Stimulated activated CD4-positive, alpha-beta T cell treated with anti-CD3 and anti-CD28 coated beads, Interleukin-1b, Interleukin-23, amount 100 ng/mL, for 24 hours (primary cell): ENCODE measurements at regions not wholly inside any gene's neighbourhood (a gene's known extent, or its start where the extent isn't known, plus 50 kb on each side); places are given as distances from the start of the nearest gene placed in this dataset.
"Not testable (repeated sequence)": the region's sequence is repeated elsewhere in the genome, so short reads cannot be mapped to it uniquely, and the experiment has no call there.

Source experiments
- DNase-seq, 4 experiments: peaks; one replicate each; pipeline ENCODE4 v3.0.0-alpha.2; 2020; ENCODE audit warnings: low read depth in 4 of 4, low spot score in 1 of 4

DNA sequence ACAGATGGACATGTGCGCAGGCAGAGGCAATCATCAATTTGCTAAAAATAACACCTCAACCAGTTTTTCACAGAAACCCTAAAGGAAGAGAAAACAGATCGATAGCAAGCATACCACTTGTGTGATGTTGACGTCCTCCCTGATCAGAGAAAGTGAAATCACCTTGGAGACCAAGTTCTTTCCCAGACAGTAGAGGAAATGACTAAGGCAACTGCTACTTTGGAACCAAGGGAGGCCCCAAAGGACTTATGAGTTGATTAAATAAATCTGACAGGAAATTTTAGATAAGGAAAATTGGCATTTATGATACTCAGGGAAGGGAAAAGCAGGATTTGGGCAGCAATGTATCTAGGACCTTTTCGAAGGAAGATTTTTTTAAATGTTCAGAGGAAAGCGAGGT, 267.1 kb upstream of the ASIC2 start:
- DNase-seq, result no peak

DNA sequence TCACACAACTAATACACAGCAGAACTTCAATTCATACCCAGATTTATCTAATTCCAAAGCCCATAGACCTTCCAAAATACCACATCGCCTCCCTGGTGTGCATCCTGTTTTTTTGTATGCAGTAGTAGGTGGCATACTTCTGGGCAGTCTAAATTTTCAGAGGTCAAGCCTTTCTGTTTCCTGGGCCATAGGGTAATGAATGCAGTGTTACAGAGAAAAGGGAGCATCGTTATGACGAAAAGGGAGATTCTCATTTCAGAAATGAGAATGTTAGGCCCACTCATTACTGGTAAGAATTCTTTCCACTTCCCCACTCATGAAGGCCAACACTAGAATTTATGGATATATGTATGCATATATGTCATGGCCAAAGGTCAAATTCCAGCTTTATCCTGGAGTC, 267.8 kb upstream of the ASIC2 start:
- DNase-seq, result no peak

DNA sequence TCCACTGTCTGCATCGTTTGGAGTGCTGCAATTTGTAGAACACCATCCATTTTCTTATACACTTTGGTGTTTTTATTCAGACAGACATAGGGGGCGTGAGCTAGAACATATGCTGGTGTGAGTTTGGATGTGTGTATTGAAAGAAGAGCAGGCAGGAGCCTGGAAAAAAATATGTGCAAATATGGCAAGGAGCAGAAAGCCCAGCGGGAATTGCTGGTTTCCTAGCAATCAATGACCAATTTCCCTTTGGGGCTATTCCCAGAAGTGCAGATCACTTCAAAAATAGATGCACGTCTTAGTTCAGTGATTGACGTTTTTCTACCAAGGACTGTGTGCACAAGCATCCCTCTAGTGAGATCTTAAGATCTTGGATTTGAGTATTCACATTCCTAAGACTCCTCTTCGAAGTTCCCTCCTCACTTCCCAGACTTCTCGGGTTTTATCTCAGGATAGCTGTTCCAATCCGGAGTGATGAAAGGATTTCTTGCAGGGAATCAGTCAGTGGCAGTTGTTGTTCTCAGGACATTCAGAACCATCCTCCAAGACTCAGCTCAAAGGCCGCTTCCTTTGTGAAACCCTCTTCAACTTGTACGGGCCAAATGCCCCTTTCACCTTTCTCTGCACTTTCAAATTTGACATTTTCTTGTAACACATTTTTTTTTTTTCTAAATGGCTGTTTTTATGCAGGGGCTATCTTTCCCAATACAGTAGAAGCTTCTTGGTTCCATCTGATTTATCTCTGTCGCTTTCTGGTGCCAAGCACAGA, 268.7 kb upstream of the ASIC2 start:
- no peak for DNase-seq

DNA sequence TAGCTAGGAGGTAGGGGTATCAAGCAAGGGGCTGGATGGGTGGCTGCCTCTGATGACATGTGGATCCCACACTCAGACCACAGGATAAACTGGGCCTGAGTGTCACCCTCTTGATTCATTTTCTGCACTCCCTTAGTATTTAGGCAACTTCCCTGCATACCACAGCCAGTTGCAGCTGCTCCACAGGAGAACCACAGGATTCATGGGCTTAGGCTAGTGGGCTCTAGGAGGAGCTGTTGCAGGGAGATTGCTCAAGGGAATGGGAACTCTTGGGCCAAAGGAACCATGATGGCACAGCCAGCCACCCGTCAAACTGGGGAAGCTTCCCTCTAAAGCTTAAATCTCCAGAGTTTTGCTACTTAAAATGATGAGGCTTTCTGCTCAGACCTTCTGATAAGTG, 269.7 kb upstream of the ASIC2 start:
- no peak for DNase-seq

DNA sequence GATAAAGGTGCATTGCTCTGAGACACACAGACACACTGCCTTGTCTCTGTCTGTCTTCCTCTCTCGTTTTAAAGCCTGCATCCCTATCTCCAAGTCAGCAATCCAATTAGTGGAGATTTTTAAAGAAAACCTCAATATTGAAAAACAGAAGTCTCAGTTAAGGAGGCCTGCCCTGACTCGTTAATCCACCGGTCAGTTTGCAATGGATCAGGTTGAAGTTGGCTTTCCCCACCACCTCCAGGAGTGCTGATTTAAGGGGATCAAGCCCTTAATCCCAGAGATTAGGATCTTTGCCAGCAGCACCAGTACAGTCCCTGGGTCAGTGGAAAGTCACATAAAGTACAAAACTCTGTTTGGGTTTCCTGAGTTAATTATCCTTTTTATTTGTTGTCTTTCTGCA, 271.1 kb upstream of the ASIC2 start:
- no peak for DNase-seq

DNA sequence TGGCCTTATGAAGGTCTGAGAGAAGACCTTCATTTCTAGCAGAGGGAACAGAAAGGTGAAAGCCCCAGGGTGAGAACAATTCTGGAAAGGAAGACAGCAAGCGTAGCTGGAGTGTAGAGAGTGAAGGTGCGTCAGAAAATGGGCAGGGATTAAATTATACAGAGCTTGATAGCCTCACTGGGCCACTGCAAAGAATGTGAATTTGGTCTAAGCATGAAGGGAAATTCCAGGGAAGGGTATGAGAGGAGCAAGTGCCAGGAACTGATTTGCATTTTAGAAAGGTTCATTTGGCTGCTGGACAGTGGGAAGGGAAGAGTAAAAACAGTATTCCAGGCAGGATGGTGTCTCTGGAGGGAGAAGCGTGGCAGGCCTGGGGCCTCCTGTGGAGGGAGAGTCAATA, 274.1 kb upstream of the ASIC2 start:
- no peak for DNase-seq

DNA sequence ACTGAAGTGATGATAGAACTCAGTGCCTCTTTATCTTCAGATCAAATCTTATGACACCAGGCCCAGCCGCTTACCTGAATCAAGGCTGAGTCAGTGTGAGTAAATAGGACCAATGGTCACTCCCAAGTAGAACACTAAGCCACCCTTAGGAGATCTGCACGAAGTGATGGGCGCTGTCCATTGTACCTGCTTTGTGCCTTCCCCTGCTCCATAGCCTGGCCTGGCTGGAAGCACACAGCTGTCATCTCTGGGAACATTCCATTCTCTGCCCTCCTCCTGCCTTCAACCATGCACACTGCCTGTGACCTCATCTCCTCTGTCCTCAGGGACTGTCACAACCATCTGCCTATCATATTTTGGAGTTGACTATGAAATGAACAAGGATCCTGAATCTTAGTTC, 279.5 kb upstream of the ASIC2 start:
- DNase-seq, result no peak

DNA sequence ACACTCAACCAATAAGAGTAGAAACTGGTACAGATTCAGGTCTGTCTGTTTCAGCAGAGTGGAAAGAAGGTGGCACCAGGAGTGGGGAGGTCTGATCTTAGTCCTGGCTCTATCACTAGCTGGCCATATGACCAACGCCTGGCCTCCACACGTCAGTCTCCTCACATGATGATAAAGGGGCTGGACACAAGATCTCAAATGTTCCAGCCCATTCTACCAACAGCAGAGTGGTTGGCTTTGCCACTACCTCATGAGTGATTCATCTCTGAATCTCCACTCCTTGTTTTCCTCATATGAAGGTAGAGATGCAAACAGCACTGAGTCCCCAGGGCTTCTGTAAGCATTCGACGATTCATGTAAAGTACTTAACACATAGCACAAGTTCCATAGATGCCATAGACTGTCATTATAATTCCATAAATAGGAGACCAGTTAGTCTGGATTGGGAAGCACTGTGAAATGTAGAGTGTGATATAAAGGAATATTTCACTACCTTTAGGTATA, 281.9 kb upstream of the ASIC2 start:
- DNase-seq, result no peak

DNA sequence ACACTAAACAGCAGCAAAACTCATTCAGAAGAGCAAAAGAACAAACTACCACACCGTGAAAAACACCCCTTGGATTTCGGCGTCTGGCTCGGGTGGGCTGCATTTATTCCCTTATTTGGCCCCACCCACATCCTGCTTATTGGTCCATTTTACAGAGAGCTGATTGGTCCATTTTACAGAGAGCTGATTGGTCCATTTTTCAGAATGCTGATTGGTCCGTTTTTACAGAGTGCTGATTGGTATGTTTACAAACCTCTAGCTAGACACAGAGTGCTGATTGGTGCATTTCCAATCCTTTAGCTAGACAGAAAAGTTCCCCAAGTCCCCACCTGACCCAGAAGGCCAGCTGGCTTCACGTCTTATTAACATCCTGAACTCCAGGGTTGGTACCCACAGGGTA, 286.6 kb upstream of the ASIC2 start:
- DNase-seq, result not testable (repeated sequence)

DNA sequence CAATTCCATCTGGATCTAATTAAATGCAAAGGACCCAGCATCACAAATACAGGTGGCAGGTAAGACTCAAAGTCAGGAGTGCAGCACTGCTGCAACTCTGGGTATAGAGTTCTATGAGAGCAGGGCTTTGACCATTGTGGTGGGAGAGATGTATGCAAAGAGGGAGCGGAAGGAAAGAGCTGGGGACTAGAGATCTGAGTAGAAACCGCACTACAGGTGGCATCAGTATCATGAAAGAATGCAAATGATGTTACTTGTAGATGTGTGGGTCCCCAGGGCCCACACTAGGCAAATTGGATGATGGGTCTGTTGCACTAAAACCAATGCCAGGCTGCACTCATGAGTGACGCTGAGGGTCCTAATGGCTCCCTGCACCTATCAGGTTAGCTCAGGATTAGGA, 287.1 kb upstream of the ASIC2 start:
- DNase-seq, result no peak

DNA sequence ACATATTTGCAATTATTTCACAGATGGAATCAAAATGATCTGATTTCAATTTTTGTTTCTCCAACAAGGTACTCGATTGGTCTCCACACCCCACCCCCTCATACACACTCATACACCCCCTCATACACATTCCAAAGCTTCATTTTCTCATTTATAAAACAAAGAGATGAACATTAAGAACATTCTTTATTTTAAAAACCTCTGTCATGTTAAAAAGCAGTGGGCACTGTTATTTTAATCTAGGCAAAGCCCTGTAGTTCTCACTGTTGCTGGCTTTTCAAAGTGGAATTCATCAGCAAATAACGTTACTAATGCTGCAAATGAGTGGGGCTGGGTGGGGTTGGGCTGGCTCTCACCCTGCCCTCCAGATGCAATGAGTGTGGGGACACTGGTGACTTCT, 289.6 kb upstream of the ASIC2 start:
- DNase-seq, result no peak

DNA sequence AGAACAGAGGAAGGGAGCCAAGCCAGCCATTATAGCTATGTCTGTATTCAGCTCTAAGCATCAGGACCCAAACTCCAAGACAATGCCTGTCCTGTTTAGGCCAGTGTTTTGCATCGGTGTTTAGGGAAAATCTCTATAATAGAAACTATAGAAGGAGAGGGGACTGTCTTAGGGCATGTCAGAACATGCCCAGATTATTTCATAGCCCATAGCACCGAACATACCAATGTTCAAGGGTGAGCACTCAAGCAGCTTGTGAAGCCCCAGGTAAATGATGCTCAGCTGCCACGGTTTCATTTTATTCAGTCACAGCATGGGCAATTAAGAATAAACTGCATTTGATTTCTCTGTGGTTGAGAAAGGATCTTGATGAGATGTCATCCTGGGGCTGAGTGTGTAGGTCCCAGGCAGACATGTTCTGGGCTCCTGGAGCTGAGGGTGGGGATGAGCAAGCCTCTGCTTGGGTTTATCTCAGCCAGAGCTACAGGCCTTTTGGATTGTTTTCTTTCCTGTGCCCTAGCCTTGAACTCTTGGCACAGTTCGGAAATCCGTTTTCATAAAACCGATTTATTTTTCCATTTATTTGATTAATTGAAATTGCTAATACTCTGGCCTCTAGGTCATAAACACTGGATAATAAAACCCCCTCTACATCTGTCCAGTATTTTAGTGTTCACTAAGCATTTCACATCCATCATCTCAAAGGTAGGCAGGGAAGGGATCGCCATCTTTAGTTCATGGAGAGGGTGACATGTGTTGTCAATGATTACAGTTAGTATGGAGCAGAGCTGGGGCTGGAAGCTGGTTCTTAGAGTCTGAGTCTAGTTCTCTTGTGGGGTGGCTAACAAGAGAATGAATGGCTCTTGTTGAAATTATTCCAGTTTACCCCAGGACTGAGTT, 290.7 kb upstream of the ASIC2 start:
- DNase-seq, result no peak

DNA sequence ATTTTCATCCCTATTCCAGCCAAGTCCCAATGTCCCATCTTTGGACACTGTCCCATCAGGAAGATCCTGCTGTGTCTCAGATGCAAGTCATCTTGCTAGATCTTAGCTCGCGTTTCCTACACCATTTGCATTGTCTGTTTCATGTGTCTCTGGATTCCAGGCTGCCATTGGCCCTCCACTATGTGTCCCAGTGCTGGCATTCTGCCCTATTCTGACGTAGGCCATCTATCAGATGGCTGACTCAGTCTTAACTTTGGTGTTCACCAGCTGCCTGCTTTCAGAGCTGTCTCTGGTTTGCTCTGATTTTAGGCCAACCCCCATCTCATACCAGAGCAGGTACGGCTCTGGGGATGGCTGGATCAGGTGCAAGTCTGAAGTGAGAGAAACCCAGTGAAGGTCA, 300.9 kb upstream of the ASIC2 start:
- DNase-seq, result no peak

DNA sequence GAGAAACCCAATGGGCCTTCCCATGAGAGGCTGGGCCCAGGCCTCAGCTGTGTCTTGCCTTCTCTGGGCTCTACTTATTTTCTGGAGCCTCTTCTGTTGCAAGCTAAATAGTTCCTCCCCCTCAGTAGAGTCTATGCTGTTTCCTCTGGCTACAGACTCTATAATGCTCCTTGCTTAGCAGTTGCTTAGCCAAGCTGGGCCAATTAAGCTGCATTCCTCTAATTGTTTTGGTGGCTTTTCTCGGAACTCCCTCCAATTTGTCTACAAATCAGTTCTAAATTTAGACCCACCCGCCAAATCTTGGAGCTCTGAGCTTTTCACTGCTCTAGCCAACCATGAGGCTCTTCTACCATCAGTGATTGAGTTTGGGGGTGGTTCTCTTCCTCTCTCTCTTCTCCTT, 302.7 kb upstream of the ASIC2 start:
- no peak for DNase-seq

DNA sequence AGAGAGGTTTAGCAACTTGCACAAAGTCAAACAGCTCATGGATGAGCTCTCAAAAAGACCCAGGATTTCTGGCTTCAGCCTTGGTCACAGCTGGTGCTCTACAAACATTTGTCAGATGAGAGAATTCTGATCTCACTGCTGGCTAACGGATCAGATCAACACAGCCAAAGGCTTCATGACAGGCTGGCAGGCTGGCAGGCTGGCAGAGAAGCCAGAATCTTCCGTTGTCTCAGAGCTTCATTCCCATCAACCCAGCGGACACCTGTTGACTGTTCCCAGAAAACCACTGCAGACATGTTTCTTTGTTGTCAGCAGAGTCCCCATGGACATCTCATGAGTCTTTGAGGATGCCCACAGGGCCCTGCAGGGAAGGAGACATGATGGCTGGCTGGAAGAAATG, 303.8 kb upstream of the ASIC2 start:
- no peak for DNase-seq

DNA sequence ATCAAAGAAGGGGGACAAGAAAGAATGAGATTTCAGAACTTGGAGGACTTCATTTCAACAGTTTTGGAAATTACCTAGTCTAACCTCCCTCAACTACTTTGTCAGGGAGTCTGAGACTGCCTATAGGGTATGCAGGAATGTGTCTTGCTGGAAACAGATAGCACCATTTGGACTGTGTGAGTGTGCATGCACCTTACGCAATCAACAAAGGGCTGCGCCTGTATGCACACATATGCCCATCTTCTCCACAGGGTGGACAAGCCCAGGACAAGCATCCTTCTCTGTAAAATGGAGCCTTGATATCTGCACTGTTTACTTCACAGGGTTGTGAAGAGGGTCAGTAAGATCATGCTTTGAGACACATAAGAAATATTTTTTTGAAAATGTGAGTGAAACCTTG, 305.7 kb upstream of the ASIC2 start:
- no peak for DNase-seq

DNA sequence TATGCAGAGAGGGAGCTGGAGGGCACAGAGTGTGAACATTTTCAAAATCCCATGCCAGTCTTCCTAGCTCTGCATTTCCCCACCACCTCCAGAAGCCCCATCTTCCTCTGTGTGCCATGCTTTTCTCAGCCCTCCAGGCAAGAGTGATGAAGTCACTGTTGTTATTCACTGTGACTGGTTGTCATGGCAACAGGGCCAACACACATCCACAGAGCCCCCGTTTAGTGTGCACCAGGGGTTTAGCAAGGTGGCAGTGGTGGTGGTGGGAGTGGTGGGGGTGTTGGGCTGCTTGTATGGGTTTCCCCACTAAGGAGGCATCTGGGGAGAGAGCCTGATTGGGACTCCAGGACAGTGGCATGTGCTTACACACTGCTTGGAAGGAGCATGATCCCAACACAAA, 309.9 kb upstream of the ASIC2 start:
- no peak for DNase-seq

DNA sequence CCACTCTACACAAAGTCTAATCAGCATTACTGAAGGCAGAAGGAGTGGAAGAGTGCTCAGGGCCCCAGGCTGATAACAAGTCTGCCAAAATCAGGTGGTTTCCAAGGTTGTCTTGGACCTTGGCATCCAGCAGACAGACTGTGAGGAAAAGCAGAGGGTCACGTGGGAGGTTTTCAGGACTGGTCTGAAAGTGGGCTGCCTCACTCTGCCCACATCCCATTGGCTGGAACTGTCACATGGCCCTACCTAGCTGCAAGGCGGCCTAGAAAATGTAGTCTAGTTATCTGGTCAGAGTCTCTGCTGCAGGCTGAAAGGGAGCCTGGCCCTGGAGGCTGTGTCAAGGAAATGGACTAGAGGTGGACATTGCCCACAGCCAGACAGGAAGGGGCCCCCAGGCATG, 310.7 kb upstream of the ASIC2 start:
- DNase-seq, result no peak

DNA sequence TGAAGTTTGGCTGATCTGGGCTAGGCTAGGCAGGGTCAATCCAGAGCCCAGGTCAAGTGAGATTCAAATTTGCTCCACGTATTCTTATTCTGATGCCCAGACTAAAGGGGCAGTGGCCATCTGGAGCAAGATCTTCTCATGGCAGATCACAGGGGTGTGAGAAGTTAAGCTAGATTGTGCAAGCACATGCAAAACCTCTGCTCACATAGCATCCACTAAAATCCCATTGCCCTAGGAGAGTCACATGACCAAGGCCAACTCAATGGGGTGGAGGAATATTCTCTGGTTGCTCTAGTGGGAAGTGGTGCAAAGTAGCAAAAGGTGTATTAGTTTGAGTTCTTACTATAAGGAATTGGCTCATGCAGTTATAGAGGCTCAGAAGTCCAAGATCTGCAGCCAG, 318.4 kb upstream of the ASIC2 start:
- DNase-seq, result no peak

DNA sequence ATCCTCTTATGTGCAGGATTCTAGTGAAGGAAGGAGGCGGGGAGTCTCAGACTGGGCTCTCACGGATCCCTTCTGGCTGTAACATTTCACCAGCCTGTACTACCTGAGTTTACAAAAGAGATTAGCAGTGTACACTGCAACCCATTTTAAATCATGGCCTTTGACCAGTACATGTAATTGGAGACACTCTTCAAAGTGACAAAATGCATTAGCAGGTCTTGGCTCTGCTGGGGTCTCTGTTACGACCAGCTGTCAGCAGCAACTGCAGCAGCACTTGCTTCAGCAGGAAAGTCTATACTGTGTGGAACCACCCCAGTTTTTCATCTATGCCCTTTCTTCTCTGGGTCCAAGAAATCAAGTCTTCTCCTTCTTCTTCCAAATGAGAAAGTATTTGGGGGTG, 322.8 kb upstream of the ASIC2 start:
- no peak for DNase-seq

DNA sequence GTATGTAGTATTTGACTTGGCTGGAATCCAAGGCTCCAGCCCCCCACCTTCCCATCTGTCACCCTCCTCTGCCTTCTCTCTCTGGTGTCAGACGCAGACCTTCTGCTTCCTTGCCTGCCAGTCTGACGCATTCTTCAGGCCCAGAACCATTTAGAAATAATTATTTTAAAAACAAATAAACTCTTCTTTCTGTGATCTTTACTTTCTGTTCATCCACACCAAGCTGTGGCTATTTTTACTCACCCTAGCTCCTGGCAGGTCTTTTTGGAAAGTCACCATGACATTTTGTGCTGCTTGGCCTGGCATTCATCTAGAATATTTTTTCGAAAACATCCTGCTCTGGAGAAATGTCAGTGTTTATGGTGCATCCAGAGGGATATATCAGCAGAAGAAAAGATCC, 330.7 kb upstream of the ASIC2 start:
- no peak for DNase-seq
